ENCODE measurements at regions not wholly inside any gene's neighbourhood (a gene's known extent, or its start where the extent isn't known, plus 50 kb on each side); places are given as distances from the start of the nearest gene placed in this dataset.

- TF ChIP-seq CTCF (IDR thresholded peaks at IDR 0.05) (no peak), POLR2A (IDR thresholded peaks at IDR 0.05) (no peak)
Observed at GRCh38 chr11:88428959-88429358, 91.4 kb upstream of the CTSC start.

All from thyroid gland (tissue), 4 donors.